Chondrocyte (in vitro differentiated cells): ENCODE measurements at regions not wholly inside any gene's neighbourhood (a gene's known extent, or its start where the extent isn't known, plus 50 kb on each side); places are given as distances from the start of the nearest gene placed in this dataset.

Source experiments
- DNase-seq: peaks from one replicate; pipeline ENCODE4 v3.0.0; 2021; ENCODE audit warnings: mixed read lengths, low spot score
- H3K27ac Mint-ChIP-seq: one replicate; pipeline ENCODE4 v1.8.0; 2021; ENCODE audit warnings: mild to moderate bottlenecking, moderate library complexity, mixed read lengths; ENCODE audit not compliant: unreplicated experiment
- H3K27me3 Mint-ChIP-seq: 2 replicates; pipeline ENCODE4 v1.8.0; 2021; ENCODE audit warnings: low read depth, mixed read lengths
- H3K36me3 Mint-ChIP-seq: 2 replicates; pipeline ENCODE4 v1.8.0; 2021; ENCODE audit warnings: low read depth, mixed read lengths
- H3K4me1 Mint-ChIP-seq: 2 replicates; pipeline ENCODE4 v1.8.0; 2021; ENCODE audit warnings: low read depth, mild to moderate bottlenecking, mixed read lengths
- H3K4me3 Mint-ChIP-seq: one replicate; pipeline ENCODE4 v1.8.0; 2021; ENCODE audit warnings: mild to moderate bottlenecking, moderate library complexity, mixed read lengths; ENCODE audit not compliant: unreplicated experiment
- H3K9me3 Mint-ChIP-seq: 2 replicates; pipeline ENCODE4 v1.8.0; 2021; ENCODE audit warnings: low read depth, mixed read lengths
- TF ChIP-seq, protein P1 (sequence below): fragments of 200-600 bp; sonication (generic); IDR thresholded peaks from 2 replicates; pipeline ENCODE4 v1.5.0; 2021; ENCODE audit warnings: antibody characterized with exemption, mild to moderate bottlenecking, moderate library complexity

DNA sequence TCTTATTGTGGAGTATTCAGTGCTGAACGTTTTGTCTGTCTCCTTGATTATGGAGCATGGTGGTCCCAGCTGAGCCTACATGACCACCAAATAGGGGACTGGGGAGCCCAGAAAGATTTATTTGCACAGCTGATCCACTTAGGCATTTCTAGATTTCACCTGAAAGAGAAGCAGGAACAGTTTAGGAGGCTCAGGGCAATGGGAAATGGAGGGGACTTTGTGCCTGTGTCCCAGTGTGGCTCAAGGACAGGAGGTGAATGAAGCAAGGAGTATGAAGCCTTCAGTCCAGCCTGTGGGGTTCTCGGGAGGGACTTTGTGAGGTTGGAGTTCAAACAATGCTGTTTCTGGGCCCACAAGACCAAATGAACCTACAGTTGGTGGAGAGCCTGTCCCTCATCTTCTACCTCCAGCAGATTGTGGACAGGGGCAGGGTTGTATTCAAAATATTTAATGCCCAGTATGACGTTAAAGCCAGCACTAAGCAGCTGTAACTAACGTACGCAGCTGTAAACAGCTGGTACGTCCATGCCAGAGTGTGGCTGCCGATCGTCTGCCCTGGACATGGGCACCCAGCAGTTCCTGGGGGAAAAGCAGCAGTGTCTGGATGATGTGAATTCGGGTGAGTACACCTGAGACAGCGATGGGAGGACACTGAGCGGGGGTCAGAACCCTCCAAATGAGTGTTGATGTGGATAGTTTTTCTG lies 164.9 kb upstream of the RAB4A start:
- Mint-ChIP-seq H3K4me1 (peaks cover 4% of the 10 kb centered on the region), H3K27me3 (peaks cover 31% of the 10 kb centered on the region), H3K27ac (no peak overlapping the region), H3K4me3 (no peak overlapping the region), H3K36me3 (no peaks in the 10 kb centered on the region), H3K9me3 (no peaks in the 10 kb centered on the region)
- TF ChIP-seq, protein P1, sequence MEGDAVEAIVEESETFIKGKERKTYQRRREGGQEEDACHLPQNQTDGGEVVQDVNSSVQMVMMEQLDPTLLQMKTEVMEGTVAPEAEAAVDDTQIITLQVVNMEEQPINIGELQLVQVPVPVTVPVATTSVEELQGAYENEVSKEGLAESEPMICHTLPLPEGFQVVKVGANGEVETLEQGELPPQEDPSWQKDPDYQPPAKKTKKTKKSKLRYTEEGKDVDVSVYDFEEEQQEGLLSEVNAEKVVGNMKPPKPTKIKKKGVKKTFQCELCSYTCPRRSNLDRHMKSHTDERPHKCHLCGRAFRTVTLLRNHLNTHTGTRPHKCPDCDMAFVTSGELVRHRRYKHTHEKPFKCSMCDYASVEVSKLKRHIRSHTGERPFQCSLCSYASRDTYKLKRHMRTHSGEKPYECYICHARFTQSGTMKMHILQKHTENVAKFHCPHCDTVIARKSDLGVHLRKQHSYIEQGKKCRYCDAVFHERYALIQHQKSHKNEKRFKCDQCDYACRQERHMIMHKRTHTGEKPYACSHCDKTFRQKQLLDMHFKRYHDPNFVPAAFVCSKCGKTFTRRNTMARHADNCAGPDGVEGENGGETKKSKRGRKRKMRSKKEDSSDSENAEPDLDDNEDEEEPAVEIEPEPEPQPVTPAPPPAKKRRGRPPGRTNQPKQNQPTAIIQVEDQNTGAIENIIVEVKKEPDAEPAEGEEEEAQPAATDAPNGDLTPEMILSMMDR = no peak
- no peak for DNase-seq

DNA sequence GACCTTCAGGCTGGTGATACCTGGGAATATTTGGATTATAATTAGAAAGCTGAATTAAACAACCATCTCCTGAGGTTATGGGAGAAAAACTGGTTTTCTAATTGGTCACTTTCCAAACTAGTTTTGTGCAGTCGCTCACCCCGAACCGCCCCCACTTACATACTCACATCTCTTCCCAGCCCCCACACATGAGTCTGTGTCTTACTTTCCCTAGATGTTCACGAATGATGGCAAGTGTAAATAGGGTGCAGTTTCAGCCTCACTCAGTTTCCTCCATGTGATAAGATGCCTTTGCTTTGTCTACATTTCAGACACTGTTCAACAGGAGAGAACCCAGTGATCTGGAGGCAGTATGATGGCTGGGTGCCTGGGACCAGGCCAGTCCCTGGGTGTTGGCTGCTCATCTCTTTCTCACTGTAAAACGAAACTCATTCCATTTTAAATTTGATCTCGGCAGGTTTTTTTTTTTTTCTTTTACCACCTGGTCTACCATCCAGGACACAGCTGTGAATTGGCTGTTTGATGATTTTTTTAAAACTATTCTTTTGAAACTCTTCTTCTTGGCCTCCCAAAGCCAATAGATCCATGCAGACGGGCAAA lies 164.3 kb upstream of the RAB4A start:
- H3K9me3 Mint-ChIP-seq = no peaks in the 10 kb centered on the region
- H3K4me3 Mint-ChIP-seq = no peak overlapping the region
- peaks cover 28% of the 10 kb centered on the region for H3K27me3 Mint-ChIP-seq
- H3K36me3 Mint-ChIP-seq = no peaks in the 10 kb centered on the region
- no peak for DNase-seq
- H3K27ac Mint-ChIP-seq = no peak overlapping the region
- TF ChIP-seq, protein P1 = no peak
- peaks cover under 1% of the 10 kb centered on the region for H3K4me1 Mint-ChIP-seq

DNA sequence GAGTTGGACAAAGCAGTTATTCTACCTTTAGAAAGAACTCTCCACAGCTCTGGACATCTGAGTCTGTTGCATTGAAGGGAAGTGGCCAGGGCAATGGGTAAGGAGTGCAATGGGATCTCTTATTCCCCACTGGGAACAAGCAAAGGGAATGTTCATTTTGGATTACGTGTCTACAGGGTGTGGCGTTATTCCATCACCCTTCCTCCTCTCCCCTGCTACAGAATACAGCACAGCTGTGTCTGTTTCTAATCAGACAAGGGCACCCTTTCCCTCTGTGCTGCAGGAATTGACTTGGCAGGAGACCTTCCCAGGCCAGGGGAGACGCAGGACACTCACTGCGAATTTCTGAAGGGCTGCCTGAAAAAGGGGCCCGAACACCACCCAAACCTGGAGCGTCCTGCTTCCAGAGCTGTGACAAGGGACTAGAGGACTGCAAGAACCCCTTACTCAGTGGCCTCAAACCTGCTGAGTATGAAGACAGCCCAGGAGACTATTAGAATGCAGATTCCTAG lies 163.6 kb upstream of the RAB4A start:
- TF ChIP-seq, protein P1 = no peak
- DNase-seq = no peak
- H3K36me3 Mint-ChIP-seq = no peaks in the 10 kb centered on the region
- no peak overlapping the region for H3K4me3 Mint-ChIP-seq
- H3K27ac Mint-ChIP-seq = no peak overlapping the region
- no peaks in the 10 kb centered on the region for H3K4me1 Mint-ChIP-seq
- peaks cover 22% of the 10 kb centered on the region for H3K27me3 Mint-ChIP-seq
- H3K9me3 Mint-ChIP-seq = no peaks in the 10 kb centered on the region

DNA sequence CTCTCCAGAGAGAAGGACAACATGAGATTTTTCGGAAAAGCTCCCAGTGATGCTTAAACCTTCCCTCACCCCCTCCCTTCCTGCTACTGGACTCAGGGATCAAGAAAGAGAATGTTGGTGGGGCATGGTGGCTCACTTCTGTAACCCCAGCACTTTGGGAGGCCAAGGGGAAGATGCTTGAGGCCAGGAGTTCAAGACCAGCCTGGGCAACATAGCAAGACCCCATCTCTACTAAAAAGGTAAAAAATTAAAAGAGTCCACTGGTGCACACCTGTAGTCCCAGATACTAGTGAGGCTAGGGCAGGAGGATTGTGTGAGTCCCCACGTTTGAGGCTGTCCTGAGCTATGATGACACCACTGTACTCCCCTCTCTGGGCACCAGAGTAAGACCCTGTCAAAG lies 162.9 kb upstream of the RAB4A start:
- TF ChIP-seq, protein P1 = no peak
- Mint-ChIP-seq H3K9me3 (no peaks in the 10 kb centered on the region), H3K27me3 (peaks cover 20% of the 10 kb centered on the region), H3K27ac (no peak overlapping the region), H3K4me1 (no peaks in the 10 kb centered on the region), H3K4me3 (no peak overlapping the region), H3K36me3 (no peaks in the 10 kb centered on the region)
- DNase-seq = no peak

DNA sequence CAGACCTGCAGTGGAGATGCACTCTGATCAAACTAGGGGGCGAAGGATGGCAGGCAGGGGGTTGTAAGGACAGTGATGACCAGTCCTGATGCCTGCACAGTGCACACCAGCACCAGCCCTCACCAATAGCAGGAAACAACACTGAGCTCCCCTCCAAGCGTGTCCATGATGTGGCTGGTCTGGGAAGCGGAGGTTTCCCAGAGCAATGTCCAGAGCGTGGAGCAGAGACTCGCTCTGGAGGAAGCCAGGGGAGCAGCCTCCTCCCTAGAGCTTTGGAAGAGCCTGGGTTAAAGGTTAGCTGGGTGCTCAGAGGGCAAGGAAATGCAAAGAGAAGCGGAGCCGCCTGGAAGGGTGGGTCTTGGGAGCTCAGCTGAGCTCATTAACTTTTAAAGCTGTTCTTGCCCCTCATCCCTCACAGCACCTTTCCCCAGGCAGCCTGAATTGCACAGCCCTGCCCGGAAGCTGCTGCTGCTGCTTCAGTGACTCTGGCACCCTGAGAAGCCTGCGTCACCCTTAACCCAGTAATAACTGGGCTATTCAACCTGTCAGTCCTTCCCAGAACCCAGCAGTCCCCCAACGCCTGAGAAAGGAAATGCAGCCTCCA lies 162.2 kb upstream of the RAB4A start:
- H3K27ac Mint-ChIP-seq = no peak overlapping the region

More for the DNA sequence above, 162.2 kb upstream of the RAB4A start:
- Mint-ChIP-seq H3K4me3 (no peak overlapping the region), H3K4me1 (no peaks in the 10 kb centered on the region), H3K9me3 (no peaks in the 10 kb centered on the region), H3K36me3 (no peaks in the 10 kb centered on the region), H3K27me3 (peaks cover 23% of the 10 kb centered on the region)
- DNase-seq = no peak
- TF ChIP-seq, protein P1 = no peak
